NCI-H526 (cell line): ENCODE measurements at regions not wholly inside any gene's neighbourhood (a gene's known extent, or its start where the extent isn't known, plus 50 kb on each side); places are given as distances from the start of the nearest gene placed in this dataset.

Experiments used
- DNase-seq, 2 experiments: peaks; one replicate each; lab custom pipeline; 2025; lab: John Stamatoyannopoulos, UW

DNA sequence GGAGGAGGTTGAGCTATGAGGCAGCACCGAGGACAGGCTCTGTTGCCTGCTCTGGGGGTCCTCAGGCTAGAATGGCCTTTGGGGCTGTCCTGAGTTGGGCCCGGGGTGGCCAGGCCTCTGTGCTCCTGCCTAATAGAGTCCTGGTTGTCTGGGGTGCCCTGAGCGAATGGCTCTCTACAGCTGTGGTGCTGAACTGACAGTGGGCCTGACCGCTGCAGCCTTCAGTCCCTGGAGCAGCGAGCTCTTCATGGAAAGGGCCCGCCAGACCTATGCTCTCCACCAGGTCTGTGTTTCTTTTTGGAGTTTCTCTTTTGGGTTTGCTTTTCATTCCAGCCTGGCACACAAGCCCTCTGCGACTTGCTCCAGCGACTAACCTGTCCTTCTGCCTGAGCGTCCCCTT, 679.0 kb upstream of the RAB6C start:
- no peak for DNase-seq

GRCh38 chr2:129301431-129301913, 678.0 kb upstream of the RAB6C start:
- DNase-seq = peak in 1 of 2 experiments; percentile 4

- no peak for DNase-seq
These were observed 677.4 kb upstream of the RAB6C start for GRCh38 chr2:129302106-129302505.

GRCh38 chr2:129302561-129303183, 676.8 kb upstream of the RAB6C start:
- no peak for DNase-seq

- no peak for DNase-seq
These were observed 665.3 kb upstream of the RAB6C start for GRCh38 chr2:129314120-129314519.

DNA sequence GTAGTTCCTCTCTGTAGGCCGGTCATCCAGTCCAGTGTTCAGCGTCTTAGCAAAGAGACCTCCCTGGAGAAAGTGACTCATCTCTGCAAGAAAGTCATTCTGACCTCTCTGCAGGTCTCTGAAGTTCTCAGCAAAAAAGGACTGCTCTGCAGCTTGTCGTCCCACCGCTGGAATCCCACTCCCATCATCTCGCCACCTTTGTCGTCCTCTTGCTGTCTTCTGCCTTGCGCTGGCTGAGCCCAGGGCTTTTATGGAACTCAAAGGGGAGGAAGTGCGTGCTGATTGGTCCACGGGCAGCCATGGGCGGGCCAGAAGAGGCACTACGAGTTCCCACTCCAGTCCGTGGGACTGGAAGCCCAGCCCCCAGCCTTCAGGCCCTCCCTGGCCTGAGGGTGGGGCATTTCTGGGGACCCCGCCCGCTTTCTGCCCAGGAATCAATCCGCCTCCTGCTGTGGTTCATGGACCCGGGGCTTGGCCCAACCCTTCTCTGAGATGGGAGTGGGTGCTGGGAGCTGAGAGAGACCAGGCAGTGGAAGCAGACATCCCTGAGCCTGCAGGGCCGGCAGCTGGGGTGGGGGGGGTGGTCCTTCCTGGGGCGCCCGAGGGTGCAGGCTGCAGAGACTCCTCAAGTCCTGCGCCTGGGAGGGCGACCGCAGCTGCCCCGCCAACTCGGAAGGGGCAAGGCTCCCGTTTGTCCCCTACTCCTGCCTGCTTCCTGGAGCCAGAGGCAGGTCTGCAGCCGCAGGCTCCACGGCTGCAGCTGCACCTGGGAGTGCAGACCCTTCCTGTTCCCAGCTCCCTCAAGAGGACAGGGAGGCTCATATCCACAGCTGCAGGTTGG, 660.7 kb upstream of the RAB6C start:
- peak; percentile 59 to 86 for DNase-seq

- no peak for DNase-seq
These were observed 660.1 kb upstream of the RAB6C start for GRCh38 chr2:129319422-129319717.

DNA sequence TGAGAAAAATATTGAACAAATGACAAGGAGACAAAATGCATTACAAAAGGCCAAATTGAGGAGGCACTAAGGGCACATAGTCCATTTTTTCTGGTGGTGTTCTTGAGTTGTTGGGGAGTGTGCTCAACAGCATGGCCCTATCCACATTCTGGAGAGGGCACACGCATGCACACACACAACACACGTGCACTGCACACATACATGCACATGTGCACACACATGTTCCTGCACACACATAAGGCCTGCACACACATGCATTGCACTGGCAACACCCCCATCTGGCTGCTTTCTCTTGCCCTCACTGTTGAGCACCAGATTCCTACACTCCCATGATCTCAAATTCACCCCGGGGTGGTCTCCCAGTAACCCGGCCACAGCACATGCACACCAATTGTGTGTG, 659.2 kb upstream of the RAB6C start:
- DNase-seq = no peak

- no peak for DNase-seq
These were observed 655.1 kb upstream of the RAB6C start for GRCh38 chr2:129324349-129324748.

- DNase-seq = no peak
These were observed 654.3 kb upstream of the RAB6C start for GRCh38 chr2:129325151-129325550.

- no peak for DNase-seq
These were observed 649.9 kb upstream of the RAB6C start for GRCh38 chr2:129329574-129329973.

DNA sequence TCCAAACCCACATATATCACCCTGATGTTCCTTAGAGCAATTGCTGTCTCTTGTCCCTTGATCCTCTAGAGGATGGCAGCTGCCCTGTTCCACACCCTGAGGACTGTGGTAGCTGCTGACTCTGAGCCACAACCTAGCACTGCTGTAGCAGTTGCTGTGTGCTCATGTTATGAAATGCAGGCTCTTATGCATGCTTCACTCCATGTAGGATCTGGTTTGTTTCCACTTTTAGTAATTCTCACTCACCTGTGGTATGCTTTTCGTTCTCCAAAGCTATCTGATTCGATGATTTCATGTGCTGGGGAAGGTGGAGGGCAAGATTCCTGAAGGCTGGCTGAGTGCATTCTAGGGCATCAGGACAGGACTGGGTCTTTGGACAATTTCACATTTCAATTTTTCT, 649.0 kb upstream of the RAB6C start:
- DNase-seq = no peak

DNA sequence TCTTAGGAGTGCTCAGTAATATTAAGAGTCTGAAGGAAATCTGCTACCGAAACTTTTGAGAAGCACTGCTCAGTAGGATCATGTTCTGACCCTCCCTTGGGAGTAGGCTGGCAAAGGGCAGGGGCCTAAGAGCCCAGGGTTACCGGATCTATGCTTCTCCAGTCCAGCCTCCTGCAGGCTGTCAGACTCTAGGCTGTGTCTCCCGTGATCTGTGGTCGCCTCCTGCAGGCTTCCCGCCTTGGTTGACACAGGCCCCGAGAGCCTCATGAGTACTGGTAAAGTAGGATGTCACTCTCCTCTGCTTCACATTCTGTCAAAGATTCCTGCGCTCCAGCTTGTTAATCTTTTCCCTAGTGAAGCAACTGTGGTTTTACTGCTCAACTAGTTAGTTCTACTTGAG, 647.8 kb upstream of the RAB6C start:
- no peak for DNase-seq

DNA sequence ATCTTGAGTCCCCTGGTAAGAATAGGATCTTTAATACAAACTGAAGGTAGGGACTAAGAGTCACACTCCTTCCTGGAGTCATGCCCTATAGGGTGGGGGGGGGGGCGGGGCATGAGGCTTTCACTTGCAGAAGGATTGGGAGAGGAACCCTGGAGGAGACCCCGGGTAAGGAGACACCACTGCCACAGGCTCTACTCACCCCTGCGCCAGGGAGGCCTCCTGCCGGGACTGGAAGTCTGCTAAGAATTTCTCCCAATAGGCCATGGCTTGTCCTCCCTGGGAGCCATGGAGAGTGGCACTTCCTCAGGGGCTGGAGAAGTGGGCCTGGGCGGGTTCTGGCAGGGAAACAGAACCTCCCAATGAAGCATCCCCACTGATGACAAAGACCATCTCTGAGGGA, 645.3 kb upstream of the RAB6C start:
- DNase-seq = no peak

DNA sequence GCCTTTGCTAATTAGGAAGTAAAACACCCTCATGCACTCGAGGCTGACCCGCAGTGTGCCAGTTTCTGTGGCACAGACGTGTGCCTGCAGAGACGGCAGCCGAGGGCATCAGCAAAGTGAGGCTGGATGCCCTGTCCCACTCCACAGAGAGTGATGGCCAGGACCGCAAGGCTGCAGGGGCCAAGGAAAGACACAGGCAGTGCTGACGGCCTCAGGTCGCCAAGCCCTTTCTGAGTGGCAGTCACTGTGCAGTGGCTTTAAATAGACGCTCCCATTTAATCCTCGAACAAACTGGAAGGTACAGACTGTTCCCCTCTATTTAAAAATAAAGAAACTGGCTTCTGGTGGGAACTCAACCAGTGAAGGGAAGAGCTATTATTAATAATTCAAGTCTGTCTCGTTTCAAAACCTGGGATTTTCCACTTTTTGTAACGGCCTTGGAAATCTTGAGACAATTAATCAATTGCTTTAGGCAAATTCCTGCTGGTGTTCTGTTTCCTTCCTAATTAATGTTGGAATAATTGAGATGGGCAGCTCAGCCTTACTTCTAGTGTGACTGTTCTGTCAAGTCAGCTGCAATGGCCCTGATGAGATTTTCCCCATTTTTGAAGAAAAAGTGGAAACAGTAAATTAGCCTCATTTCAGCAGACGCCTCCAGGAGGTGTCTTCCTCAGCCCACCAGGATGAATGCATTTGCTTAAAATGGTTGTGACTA, 644.6 kb upstream of the RAB6C start:
- DNase-seq = no peak

- no peak for DNase-seq
These were observed 643.2 kb upstream of the RAB6C start for GRCh38 chr2:129336276-129336675.

- DNase-seq = no peak
These were observed 642.4 kb upstream of the RAB6C start for GRCh38 chr2:129337076-129337475.

GRCh38 chr2:129345540-129345939, 633.9 kb upstream of the RAB6C start:
- no peak for DNase-seq

DNA sequence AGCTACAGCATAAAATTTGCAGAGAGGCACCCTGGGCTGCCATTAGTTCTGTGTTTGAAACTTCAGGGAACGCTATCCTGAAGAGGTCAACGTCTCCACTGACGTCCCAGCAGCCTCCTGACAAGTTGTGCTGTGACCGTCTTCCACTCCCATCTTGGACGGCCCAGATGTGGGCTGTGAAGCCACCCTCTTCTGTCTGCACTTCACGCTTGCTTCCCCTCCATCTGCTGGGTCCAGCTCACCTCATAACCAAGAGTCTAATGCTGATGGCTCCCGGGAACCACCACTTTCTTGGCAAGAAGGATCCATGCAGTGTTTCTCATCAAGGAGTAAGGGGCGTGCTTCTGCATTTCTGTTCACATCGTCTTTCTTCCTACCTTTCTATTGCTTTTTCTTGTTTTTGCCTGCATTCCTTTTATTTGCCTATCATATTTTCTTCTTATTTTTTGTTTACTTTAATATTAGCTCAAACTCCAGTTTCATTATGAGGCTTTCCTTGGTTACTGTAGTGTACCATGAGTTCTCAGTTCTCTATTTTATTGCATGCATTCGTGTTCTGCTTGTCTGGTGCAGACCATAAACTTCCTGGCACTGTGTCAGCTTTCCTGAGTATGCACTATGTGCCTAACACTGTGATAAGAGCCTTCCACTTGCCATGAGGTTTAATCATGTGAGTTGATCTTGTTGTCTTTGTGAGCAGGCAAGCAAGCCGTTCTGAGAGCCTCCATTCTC, 631.8 kb upstream of the RAB6C start:
- no peak for DNase-seq

DNA sequence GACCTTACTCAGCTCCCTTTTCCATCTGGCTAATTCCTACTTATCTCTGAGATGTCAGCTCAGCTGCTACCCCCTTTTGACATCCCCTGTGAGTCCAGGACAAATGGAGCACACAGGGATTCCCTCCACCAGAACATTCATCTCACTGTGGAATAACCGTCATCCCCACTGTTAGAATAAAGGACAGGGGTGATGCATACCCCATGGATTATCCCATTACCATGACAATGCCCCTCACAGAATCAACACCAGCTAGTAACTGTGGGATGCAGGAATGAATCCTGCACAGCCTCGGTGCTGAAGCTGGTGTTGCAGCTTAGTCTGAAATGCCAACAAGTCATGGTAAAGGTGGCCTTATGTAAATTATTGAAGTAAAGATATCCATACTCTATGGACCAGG, 624.8 kb upstream of the RAB6C start:
- DNase-seq = no peak

- DNase-seq = no peak
These were observed 617.8 kb upstream of the RAB6C start for GRCh38 chr2:129361688-129362087.

- no peak for DNase-seq
These were observed 613.2 kb upstream of the RAB6C start for GRCh38 chr2:129366263-129366662.
